Kasumi-1 (cell line): ENCODE measurements at regions not wholly inside any gene's neighbourhood (a gene's known extent, or its start where the extent isn't known, plus 50 kb on each side); places are given as distances from the start of the nearest gene placed in this dataset.
A peak's percentile ranks its signal among the peaks of the same experiment; 100 is the strongest.

Experiments
- DNase-seq, 2 experiments: peaks; one replicate each; lab custom pipeline; 2025; lab: John Stamatoyannopoulos, UW

DNA sequence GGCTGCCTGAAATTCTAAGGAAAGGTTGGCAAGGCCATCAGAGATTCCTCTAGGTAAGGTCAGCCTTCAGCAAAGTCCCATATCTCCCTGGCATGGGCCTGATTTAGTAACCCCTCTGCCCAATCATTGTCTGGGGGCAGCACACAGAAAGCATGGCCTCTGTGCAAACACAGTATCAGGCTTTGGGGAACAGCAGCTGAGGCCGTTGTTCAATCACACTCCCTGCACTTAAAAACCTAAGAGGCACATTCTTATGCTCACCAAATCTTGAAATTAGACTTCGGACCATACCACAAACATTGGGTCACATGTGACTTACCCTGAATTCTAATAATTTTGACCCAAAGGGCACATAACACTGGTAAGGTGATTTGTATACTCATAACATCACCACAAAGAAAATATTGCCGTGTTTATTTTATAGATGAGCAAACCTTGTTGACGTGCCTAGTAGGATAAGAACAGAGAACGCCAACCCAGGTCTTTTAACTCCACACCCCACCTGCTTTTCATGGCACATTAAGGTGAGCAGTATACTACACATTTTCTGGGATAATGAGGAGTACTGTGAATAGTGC, 212.7 kb downstream of the HNMT start:
- no peak for DNase-seq

DNA sequence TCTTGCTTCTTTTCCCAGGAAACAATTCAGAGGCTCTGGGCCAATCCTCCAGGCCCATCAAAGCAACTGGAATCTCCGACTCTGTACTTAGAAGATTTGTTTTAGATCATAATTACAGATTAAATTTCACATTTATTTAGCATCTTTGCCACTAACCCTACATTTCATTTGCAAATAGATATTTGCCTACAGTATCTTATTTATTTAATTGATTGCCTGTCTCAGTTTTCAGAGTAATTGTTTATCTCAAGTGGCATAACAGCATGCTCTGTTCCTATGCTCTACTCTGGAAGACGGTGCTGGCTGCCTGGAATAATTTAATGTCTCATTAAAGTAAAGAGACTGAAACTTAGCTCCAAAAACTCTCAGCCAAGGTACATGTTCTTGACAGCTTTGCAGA, 213.4 kb downstream of the HNMT start:
- no peak for DNase-seq

DNA sequence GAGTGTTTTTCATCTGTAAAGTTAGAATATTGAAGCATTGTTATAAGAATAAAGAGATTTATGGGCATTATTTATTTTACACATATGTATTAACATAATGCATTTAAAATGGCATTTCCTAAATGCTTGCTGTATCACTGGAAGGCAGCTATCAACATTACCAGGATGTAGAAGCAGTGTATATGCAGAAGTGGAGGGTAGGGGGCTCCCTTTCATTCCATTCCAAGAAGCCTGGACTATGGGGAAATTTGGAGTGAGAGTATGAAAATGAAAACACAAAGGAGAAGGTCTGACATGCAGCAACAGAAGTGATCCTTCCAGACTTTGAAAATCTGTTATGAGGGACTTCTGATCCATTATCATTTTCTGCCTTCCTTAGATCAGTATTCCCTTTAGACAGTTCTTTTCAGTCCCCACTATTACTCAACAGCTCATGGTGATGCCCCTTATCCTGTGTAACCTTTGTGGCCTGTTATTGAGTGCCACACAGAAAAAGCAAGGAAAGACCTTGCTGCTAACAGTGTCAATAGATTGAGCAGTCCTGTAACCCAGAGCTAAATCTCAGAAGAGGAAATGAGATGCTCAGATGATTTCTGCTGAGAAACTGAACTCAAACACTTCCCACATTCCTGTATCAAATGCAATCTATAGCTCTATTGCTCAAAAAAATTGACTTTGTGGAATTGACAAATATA, 216.6 kb downstream of the HNMT start:
- DNase-seq: peak; percentile 4 to 6

GRCh38 chr2:138182250-138182936, 218.1 kb downstream of the HNMT start:
- no peak for DNase-seq

DNA sequence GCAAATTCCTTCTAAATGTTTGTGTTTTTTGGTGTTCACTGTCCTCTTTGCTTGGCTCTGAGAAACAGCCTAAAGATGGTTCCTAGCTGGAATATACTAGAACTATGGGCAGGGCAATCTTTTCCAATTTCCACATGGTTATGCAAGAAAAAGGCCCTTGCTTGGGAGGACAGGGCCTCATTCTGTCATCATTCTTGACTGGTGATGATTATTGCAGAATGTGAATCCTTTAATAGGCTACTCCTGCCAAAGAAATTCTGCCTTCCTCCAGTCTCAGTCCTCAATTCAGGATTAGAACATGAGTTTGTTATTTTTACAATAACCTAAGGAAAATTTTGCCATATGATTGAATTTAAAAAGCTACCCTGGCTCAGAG, 218.7 kb downstream of the HNMT start:
- DNase-seq: no peak

- no peak for DNase-seq
Measured at GRCh38 chr2:138183705-138184104, 219.4 kb downstream of the HNMT start.

DNA sequence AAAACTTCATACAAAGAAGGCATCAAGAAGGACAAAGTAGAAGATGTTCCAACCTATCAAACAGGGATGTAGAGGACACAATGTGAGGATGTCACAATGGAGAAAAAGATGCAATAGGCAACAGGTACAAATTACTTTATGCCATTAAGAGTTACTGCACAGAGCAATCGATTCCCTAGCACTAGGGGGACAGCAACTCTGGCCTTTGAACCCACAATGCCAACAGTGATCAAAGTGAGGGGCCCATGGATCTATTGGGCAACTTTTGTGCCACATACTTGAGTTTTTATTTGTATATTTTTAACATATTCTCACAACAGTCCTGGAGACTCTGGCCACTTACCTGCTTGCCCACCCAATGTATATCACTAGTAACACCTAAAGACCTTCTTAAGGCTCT, 220.2 kb downstream of the HNMT start:
- DNase-seq: no peak

- DNase-seq: no peak
Measured at GRCh38 chr2:138185827-138186226, 221.6 kb downstream of the HNMT start.

- no peak for DNase-seq
Measured at GRCh38 chr2:138187221-138187620, 222.9 kb downstream of the HNMT start.

DNA sequence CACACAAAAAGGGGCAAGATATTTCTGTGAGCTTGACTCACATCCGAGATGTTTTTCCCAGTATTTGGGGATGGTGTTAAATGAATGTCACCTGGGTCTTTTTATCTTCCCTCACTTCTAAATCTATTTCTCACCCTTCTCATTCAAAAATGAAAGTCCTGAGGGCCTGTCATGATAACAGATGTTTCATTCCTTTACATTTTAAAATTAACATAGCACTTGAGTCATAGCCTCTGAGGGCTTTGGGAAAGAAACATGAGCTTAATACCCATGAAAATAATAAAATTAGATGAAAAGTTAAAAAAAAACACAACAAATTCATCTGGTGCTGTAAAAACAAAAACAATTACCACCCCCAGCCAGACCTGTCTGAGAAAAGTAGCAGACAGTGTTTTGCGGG, 226.7 kb downstream of the HNMT start:
- no peak for DNase-seq

GRCh38 chr2:138193416-138194213, 229.3 kb downstream of the HNMT start:
- no peak for DNase-seq

DNA sequence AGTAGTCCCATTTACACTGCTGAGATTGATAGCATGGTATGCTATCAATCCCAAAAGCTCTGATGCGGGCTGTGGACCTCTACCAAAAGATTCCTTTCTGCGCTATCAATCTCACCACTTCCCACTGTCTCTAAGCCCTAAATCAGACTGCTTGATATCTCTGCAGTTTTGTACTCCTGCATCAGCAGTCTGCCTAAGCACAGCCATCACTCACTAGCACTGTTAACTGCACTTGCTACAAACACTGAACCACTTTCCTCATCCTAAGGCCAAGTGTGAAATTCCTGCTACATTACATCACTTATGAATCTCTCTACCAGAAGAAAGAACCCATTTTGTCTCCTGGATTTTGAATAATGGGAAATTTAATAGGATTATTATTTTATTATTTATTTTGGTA, 237.0 kb downstream of the HNMT start:
- no peak for DNase-seq

GRCh38 chr2:138202762-138203161, 238.5 kb downstream of the HNMT start:
- DNase-seq: no peak

DNA sequence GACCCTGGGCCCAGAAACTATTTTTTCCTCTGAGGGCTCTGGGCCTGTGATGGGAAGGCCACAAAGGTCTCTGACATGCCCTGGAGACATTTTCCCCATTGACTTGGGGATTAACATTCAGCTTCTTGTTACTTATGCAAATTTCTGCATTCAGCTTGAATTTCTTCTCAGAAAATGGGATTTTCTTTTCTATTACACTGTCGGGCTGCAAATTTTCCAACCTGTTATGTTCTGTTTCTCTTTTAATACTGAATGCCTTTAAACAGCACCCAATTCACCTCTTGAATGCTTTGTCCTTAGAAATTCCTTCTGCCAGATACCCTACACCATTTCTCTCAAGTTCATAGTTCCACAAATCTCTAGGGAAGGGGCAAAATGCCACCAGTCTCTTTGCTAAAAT, 241.0 kb downstream of the HNMT start:
- no peak for DNase-seq

- no peak for DNase-seq
Measured at GRCh38 chr2:138207074-138207930, 243.0 kb downstream of the HNMT start.

GRCh38 chr2:138209009-138209408, 244.7 kb downstream of the HNMT start:
- DNase-seq: no peak

DNA sequence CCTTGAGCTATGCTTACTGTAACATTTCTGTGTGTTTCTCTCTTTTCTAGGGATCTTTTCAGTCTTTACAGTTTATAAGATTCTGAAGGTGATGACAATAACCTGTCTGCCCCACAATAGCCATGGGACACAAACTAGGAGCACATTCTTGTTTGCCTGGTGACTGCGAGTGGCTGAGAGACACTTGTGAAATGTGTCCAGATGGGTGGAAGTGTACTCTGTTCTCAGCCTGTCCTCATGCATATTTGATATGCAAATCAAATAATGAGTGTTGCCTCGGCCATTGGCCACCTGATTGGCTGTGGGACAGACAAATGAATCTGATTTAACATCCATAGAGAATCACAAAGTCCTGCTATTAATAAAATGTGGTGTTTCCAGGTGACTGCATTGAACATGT, 246.2 kb downstream of the HNMT start:
- DNase-seq: no peak

DNA sequence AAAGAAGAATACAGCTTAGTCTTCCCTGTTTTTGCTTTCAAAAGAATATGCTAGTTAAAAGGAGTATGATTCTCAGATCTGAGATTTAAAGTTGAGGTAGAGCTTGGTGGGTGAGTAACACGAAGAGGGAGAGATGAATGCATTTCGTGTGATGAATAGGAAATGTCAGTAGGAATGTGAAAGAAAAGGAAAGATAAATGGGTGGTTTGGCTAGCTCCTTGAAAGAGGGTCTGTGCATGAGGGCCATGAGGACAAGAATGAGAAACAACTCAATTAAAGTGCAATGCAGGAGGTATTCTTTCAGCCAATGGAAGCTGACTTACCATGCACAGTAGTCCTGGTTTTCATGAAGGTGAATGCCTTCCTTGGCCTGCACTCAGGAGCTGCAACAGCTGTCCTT, 248.2 kb downstream of the HNMT start:
- DNase-seq: no peak

DNA sequence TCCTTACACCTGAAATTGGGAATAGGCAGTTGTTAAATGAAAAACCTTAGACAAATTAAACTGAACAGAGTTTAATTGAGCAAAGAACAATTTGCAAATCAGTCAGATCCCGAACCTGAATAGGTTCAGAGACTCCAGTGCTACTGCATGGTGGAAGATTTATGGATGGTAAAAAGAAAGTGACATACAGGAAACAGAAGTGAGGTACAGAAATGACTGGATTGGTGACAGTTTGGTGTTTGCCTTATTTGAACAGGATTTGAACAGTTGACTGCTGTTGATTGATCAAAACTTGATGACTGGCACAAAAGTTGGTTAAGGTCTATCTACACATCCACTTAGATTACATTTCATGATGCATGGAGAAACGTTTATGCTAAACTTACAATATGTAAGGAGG, 248.8 kb downstream of the HNMT start:
- DNase-seq: no peak

GRCh38 chr2:138213624-138214023, 249.4 kb downstream of the HNMT start:
- no peak for DNase-seq

DNA sequence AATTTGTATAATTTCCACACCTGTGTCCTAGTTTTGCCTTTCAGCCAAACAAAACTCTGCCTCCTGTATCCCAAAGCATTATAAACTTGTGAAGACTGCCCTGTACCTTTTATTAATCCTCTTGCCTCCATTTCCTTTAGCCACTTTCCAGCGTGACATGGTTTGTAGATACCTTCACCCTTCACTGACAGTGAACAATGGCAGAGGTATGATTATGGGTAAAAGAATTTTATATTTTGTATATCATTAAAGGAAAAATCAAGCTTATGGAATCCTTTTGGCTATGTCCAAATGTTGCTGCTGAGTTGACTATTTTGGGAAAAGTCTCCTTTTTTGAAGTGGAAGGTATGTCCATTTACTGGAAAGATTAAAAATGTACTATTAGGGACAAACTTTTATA, 251.7 kb downstream of the HNMT start:
- no peak for DNase-seq

DNA sequence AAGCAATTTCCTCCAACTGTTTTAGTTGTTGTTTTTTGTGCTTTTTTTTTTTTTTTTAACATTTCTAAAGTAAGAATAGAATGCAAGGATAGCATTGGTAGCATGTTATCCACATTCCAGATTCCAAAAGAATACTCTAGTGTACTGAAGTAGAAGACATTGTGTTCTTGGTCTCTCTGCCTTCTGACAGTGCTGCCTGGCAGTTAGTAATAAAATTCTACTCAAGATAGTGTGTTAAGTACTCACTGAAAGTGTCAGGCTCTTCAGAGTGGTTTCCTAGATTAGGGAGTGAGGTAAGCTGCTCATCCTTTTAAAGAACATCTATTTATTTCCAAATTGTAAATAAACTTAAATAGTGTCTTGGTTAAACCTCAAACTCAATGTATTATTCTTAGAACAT, 253.7 kb downstream of the HNMT start:
- DNase-seq: no peak
